HUES48 (cell line): ENCODE measurements at regions not wholly inside any gene's neighbourhood (a gene's known extent, or its start where the extent isn't known, plus 50 kb on each side); places are given as distances from the start of the nearest gene placed in this dataset.

Experiments used
- H3K27ac ChIP-seq: one replicate; pipeline ENCODE4 v1.7.0; 2013; ENCODE audit warnings: low read depth, low read length, inconsistent platforms
- H3K27me3 ChIP-seq: 2 replicates; pipeline ENCODE4 v1.6.1; 2013; ENCODE audit warnings: mild to moderate bottlenecking, low read length; ENCODE audit not compliant: control insufficient read depth, insufficient read depth
- H3K36me3 ChIP-seq: 2 replicates; pipeline ENCODE4 v1.6.1; 2013; ENCODE audit warnings: low read length; ENCODE audit not compliant: control insufficient read depth, insufficient read depth
- H3K4me1 ChIP-seq: 2 replicates; pipeline ENCODE4 v1.6.1; 2013; ENCODE audit warnings: mild to moderate bottlenecking, low read length; ENCODE audit not compliant: control insufficient read depth, insufficient read depth
- H3K4me3 ChIP-seq: 2 replicates; pipeline ENCODE4 v1.5.1; 2013; ENCODE audit warnings: mild to moderate bottlenecking, low read depth, low read length
- H3K9ac ChIP-seq: 2 replicates; pipeline ENCODE4 v1.6.1; 2013; ENCODE audit warnings: mild to moderate bottlenecking, low read depth, low read length, moderate library complexity
- H3K9me3 ChIP-seq: 2 replicates; pipeline ENCODE4 v1.6.1; 2013; ENCODE audit warnings: low read length; ENCODE audit not compliant: control insufficient read depth, insufficient read depth

GRCh38 chr14:86987966-86988365 is 1005.0 kb downstream of the GALC start:
- Histone ChIP-seq H3K4me1 (no peaks in the 10 kb centered on the region), H3K4me3 (no peak overlapping the region), H3K27me3 (no peaks in the 10 kb centered on the region), H3K27ac (no peak overlapping the region), H3K9ac (no peak overlapping the region), H3K36me3 (no peaks in the 10 kb centered on the region), H3K9me3 (no peaks in the 10 kb centered on the region)

DNA sequence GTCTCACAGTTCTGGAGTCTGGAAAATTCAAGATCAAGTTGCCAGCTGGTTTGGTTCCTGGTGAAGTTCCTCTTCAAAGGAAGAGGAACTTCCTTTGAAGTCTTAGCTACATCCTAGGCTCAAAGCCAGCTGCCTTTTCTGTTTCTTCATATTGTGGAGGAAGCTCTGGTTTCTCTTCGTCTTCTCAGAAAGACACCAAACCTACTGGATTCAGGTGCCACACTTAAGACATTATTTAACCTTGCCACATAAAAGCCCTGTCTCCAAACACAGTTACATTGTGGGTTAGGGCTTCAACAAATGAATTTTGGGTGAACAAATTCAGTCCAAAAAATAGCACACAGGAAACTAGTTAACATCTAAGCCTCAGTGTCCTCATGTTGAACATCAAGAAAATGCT is 1019.8 kb downstream of the GALC start:
- no peak overlapping the region for H3K4me3 ChIP-seq
- no peak overlapping the region for H3K9ac ChIP-seq
- no peak overlapping the region for H3K27ac ChIP-seq
- no peaks in the 10 kb centered on the region for H3K36me3 ChIP-seq
- no peaks in the 10 kb centered on the region for H3K27me3 ChIP-seq
- peaks cover 4% of the 10 kb centered on the region; the same call in 1 of the 2 replicates for H3K9me3 ChIP-seq
- no peaks in the 10 kb centered on the region for H3K4me1 ChIP-seq

GRCh38 chr14:86971292-86971691 is 1021.7 kb downstream of the GALC start:
- Histone ChIP-seq H3K4me3 (no peak overlapping the region), H3K36me3 (no peaks in the 10 kb centered on the region), H3K9ac (no peak overlapping the region), H3K27ac (no peak overlapping the region), H3K27me3 (no peaks in the 10 kb centered on the region), H3K4me1 (no peaks in the 10 kb centered on the region), H3K9me3 (peaks cover 4% of the 10 kb centered on the region)

DNA sequence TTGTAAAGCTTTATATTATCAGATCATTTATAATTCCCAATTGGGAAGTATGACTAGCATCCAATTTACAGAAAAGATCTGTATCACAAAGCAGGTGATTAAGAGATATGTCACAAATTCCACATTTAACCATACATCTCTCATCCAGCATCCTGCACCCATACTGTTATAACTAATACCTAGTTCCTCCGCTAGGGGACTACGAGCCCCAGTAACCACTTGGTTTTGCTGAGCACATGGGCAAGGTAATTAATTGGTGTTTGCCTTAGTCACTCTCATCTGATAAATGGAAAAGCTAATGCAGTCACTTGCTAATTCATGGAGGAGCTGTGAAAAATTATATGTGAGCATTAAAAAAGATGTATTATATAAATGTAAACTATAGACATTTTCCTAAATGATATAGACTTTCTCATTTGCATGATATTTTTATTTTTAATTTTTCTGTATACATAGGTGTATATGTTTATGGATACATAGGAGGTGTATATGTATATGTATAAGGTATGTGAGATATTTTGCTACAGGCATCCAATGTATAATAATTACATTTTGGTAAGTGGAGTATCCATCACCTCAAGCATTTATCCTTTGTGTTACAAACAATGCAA is 1031.8 kb downstream of the GALC start:
- Histone ChIP-seq H3K27me3 (no peaks in the 10 kb centered on the region), H3K4me1 (no peaks in the 10 kb centered on the region), H3K27ac (no peak overlapping the region), H3K9ac (no peak overlapping the region), H3K36me3 (no peaks in the 10 kb centered on the region), H3K4me3 (no peak overlapping the region), H3K9me3 (peaks cover 7% of the 10 kb centered on the region)

DNA sequence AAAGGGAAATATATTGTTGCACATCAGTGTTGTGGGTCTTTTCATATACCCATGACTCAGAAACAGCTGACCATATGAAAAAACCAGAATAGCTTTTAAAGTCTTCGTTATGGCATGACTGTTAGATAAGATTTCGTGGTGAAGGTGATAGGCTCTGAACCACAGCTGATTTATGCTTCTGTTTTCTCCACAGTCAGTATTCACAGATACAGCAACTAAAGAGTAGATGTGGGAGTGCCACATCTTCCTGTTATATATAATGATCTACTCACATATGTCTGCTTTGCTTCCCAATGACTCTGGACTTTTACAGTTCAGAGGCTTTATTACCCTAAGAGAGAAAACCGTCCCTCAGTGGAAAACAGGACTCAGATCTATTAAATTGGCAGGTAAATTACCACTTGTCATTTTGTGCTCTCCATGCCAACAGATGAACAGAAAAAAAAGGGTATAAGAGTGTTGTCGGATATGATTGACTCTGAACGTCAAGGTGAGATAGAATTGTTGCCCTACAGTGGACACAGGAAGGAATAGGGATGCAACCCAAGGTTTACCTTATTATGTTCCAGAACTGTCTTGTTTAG is 1037.1 kb downstream of the GALC start:
- Histone ChIP-seq H3K9me3 (no peaks in the 10 kb centered on the region), H3K4me1 (peaks cover 8% of the 10 kb centered on the region; the same call in 1 of the 2 replicates), H3K27me3 (no peaks in the 10 kb centered on the region), H3K27ac (no peak overlapping the region), H3K36me3 (no peaks in the 10 kb centered on the region), H3K9ac (no peak overlapping the region), H3K4me3 (no peak overlapping the region)

GRCh38 chr14:86954623-86955022 is 1038.4 kb downstream of the GALC start:
- no peaks in the 10 kb centered on the region for H3K27me3 ChIP-seq
- no peak overlapping the region for H3K27ac ChIP-seq
- H3K4me1 ChIP-seq: peaks cover 8% of the 10 kb centered on the region; the same call in 1 of the 2 replicates
- H3K36me3 ChIP-seq: no peaks in the 10 kb centered on the region
- no peaks in the 10 kb centered on the region for H3K9me3 ChIP-seq
- no peak overlapping the region for H3K4me3 ChIP-seq
- no peak overlapping the region for H3K9ac ChIP-seq

DNA sequence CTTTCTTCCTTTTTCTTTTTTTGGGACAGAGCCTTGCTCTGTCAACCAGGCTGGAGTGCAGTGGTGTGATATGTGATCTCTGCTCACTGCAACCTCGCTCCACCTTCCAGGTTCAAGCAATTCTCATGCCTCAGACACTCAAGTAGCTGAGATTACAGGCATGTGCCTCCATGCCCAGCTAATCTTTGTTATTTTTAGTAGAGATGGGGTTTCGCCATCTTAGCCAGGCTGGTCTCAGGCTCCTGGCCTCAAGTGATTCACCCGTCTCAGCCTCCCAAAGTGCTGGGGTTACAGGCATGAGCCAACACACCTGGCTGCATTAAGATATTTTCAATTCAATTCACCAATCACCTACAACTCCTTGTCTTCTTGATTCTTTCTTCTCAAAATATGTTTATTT is 1046.5 kb downstream of the GALC start:
- no peak overlapping the region for H3K9ac ChIP-seq
- no peaks in the 10 kb centered on the region for H3K36me3 ChIP-seq
- no peaks in the 10 kb centered on the region for H3K4me1 ChIP-seq
- H3K27me3 ChIP-seq: no peaks in the 10 kb centered on the region
- no peaks in the 10 kb centered on the region for H3K9me3 ChIP-seq
- H3K4me3 ChIP-seq: no peak overlapping the region
- no peak overlapping the region for H3K27ac ChIP-seq

- no peak overlapping the region for H3K4me3 ChIP-seq
- H3K27me3 ChIP-seq: no peaks in the 10 kb centered on the region
- H3K4me1 ChIP-seq: no peaks in the 10 kb centered on the region
- H3K9ac ChIP-seq: no peak overlapping the region
- no peaks in the 10 kb centered on the region for H3K9me3 ChIP-seq
- H3K27ac ChIP-seq: no peak overlapping the region
- H3K36me3 ChIP-seq: no peaks in the 10 kb centered on the region
Observed at GRCh38 chr14:86944434-86944833, 1048.5 kb downstream of the GALC start.

DNA sequence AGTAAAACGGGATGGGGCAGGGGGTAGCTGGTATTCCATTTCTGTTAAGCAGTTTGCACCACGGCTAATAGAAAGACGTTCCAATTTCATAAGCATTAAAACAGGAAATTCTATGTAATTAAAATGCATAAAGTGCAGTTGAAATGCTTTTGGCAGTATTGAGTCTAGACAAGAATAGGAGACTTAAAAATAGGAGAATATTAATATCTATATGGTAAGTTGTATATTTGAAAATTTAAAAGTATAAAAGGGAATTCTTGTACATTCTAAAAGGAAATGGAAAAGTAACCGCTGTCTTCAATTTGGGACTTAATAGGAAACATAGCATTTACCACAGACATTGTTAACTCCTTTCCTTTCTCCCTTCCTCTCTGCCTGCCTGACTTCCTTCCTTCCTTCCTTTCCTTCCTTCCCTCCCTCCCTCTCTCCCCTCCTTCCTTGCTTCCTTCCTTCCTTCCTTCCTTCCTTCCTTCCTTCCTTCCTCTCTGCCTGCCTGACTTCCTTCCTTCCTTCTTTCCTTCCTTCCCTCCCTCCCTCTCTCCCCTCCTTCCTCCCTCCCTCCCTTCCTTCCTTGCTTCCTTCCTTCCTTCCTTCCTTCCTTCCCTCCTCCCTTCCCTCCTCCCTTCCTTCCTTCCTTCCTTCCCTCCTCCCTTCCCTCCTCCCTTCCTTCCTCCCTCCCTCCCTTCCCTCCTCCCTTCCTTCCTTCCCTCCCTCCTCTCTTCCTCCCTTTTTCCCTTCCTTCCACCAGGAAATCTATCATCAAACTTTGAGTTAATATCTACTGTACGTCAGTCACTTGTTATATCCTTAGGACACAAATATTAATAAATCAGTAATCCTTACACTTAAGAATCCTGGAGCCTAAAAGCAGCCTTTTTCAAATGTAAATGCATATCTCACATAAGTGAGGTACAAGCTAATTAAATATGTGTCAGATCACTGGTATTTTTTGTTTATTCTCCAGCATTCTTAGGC is 1049.3 kb downstream of the GALC start:
- Histone ChIP-seq H3K9me3 (no peaks in the 10 kb centered on the region), H3K4me3 (no peak overlapping the region), H3K9ac (no peak overlapping the region), H3K4me1 (no peaks in the 10 kb centered on the region), H3K27ac (no peak overlapping the region), H3K27me3 (no peaks in the 10 kb centered on the region), H3K36me3 (no peaks in the 10 kb centered on the region)

- H3K36me3 ChIP-seq: no peaks in the 10 kb centered on the region
- H3K9ac ChIP-seq: no peak overlapping the region
- no peak overlapping the region for H3K27ac ChIP-seq
- no peaks in the 10 kb centered on the region for H3K4me1 ChIP-seq
- H3K27me3 ChIP-seq: no peaks in the 10 kb centered on the region
- H3K4me3 ChIP-seq: no peak overlapping the region
- H3K9me3 ChIP-seq: no peaks in the 10 kb centered on the region
Observed at GRCh38 chr14:86942936-86943335, 1050.0 kb downstream of the GALC start.

DNA sequence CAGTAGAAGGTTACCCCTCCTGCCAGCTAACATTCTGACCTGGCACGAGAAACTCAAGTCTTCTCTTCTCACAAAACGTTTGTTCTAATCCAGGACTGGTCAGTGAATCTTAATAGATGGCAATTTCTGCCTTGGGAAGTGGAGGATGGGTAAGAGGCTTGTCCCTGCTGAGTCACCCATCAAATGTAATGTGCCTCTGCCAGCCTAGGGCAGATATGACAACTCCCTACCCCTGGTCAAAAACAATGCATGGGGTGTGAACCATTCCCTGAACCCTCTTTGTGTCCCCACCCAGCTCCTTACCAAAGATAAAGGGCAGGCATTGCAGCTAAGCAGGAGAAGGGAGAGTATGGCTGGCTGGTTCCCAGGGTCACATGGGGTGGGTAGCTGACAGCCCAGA is 1052.9 kb downstream of the GALC start:
- no peaks in the 10 kb centered on the region for H3K9me3 ChIP-seq
- H3K9ac ChIP-seq: no peak overlapping the region
- H3K4me3 ChIP-seq: no peak overlapping the region
- no peaks in the 10 kb centered on the region for H3K36me3 ChIP-seq
- no peak overlapping the region for H3K27ac ChIP-seq
- H3K4me1 ChIP-seq: no peaks in the 10 kb centered on the region
- H3K27me3 ChIP-seq: no peaks in the 10 kb centered on the region
